BJ (cell line): ENCODE measurements at regions not wholly inside any gene's neighbourhood (a gene's known extent, or its start where the extent isn't known, plus 50 kb on each side); places are given as distances from the start of the nearest gene placed in this dataset.

Experiments
- CTCF ChIA-PET: fragments of 350-600 bp; formaldehyde crosslinking; extraction: SDS; loops from one replicate; lab custom pipeline; 2021; ENCODE audit warnings: antibody characterized with exemption, inconsistent platforms; lab: Yijun Ruan, JAX
- POLR2A ChIA-PET: fragments of 300-600 bp; sonication (Branson Sonifier 250); formaldehyde crosslinking; extraction: SDS; loops from one replicate; lab custom pipeline; 2021; ENCODE audit warnings: antibody characterized with exemption; lab: Charles Lee
- DNase-seq: peaks from one replicate; pipeline ENCODE4 v3.0.0-alpha.2; 2011; ENCODE audit warnings: low read depth
- H3K27me3 ChIP-seq: 2 replicates; pipeline ENCODE4 v1.6.0; 2011; ENCODE audit warnings: low read length; ENCODE audit not compliant: control insufficient read depth, insufficient read depth
- H3K36me3 ChIP-seq: 2 replicates; pipeline ENCODE4 v1.5.1; 2011; ENCODE audit warnings: low read length; ENCODE audit not compliant: control insufficient read depth, insufficient read depth
- H3K4me3 ChIP-seq: 2 replicates; pipeline ENCODE4 v1.5.1; 2011; ENCODE audit warnings: low read depth, mild to moderate bottlenecking, control low read depth, low read length
- TF ChIP-seq, protein P1 (sequence below): IDR thresholded peaks from 2 replicates; pipeline ENCODE4 v1.5.1; 2011; ENCODE audit warnings: low read depth, mild to moderate bottlenecking, control low read depth, inconsistent platforms, low read length, moderate library complexity; ENCODE audit not compliant: insufficient read depth

DNA sequence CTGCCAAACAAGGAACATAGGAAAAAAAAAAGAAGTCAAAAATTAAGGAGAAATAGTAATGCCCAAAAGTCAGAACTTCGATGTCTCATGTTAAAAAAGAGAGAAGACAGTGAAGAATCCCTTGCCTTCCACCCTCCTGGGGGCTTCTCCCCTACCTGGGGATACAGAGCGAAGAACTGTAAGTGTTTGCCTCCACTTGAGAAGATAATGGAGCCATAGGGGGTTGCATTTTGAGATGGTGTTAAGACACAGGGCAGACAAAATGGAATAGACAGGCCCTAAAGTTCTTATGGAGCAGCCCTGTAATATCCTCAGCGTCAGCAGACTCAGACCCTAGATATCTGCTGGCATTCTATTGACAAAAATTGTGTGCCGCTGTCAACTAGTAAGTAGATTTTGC is 222.2 kb upstream of the MAP3K7 start:
- POLR2A ChIA-PET: no interaction called here
- no peak for DNase-seq
- no peak overlapping the region for H3K4me3 ChIP-seq
- no peaks in the 10 kb centered on the region for H3K36me3 ChIP-seq
- no peaks in the 10 kb centered on the region for H3K27me3 ChIP-seq
- CTCF ChIA-PET: no interaction called here
- TF ChIP-seq, protein P1, sequence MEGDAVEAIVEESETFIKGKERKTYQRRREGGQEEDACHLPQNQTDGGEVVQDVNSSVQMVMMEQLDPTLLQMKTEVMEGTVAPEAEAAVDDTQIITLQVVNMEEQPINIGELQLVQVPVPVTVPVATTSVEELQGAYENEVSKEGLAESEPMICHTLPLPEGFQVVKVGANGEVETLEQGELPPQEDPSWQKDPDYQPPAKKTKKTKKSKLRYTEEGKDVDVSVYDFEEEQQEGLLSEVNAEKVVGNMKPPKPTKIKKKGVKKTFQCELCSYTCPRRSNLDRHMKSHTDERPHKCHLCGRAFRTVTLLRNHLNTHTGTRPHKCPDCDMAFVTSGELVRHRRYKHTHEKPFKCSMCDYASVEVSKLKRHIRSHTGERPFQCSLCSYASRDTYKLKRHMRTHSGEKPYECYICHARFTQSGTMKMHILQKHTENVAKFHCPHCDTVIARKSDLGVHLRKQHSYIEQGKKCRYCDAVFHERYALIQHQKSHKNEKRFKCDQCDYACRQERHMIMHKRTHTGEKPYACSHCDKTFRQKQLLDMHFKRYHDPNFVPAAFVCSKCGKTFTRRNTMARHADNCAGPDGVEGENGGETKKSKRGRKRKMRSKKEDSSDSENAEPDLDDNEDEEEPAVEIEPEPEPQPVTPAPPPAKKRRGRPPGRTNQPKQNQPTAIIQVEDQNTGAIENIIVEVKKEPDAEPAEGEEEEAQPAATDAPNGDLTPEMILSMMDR: no peak

DNA sequence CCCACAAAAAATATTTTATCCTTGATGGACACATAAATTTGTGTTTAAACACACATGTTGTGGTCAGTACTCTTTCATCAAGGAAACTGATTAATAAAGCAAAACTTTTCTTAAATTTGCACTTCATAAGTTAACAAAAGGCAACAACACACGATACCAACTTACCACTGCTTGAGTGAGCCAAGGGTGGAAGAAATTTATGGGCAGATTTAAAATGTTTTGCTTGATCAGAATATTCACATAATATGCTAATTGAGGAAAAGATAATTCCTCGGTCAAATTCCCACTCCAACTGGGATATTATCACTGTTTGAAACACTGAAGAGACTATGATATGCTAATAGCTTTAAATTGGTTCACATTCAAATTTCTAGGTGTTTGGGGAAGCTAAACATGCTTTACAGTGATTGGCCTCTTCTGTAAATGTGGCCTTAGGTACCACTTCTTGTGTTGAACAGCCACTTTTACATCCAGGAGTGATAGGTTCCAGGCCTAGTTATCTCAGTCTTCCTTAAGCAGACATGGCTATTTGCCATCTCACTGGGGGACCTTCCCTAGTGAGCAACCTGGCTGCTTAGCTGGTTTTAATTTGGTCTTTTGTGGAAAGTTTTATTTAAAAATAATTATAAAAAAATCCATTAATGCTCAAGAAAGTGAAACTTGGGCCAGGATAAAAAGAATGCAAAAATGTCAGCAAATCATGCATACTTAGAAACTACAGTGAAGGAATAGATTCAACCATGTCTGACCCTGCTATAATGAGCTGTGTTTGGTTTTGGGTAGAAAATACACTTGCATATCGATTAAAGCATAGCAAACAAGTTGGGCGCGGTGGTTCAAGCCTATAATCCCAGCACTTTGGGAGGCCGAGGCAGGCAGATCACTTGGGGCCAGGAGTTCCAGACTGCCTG is 221.2 kb upstream of the MAP3K7 start:
- Histone ChIP-seq H3K4me3 (no peak overlapping the region), H3K27me3 (no peaks in the 10 kb centered on the region), H3K36me3 (no peaks in the 10 kb centered on the region)
- ChIA-PET POLR2A (no interaction called here), CTCF (no interaction called here)
- TF ChIP-seq, protein P1: no peak
- no peak for DNase-seq

DNA sequence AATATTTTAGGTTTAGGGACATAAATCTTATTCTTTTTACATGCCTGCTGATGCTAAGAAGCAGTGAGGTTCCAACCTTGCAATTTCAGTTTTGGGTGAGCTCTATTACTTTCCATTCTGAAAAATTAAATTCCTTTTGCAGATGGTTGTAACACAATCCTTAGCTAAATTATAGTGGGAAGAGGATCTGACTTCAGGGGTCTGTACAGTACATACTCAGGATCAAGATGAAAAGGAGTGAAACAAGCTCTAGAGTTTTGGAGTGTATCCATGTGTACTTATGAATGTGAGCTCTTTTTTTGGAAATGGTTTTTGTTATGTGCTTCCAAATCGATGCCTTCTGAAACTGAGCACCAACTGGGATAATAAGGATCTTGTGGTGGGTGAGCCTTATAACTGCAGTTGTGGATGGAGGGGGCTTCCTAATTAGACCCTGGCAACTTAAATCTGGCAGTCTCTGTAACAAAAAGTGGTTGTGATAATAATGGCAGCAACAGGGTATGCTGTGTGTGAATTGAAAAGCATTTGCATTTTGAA is 218.8 kb upstream of the MAP3K7 start:
- Histone ChIP-seq H3K27me3 (no peaks in the 10 kb centered on the region), H3K36me3 (no peaks in the 10 kb centered on the region), H3K4me3 (no peak overlapping the region)
- no peak for DNase-seq
- TF ChIP-seq, protein P1: no peak
- ChIA-PET POLR2A (no interaction called here), CTCF (no interaction called here)

DNA sequence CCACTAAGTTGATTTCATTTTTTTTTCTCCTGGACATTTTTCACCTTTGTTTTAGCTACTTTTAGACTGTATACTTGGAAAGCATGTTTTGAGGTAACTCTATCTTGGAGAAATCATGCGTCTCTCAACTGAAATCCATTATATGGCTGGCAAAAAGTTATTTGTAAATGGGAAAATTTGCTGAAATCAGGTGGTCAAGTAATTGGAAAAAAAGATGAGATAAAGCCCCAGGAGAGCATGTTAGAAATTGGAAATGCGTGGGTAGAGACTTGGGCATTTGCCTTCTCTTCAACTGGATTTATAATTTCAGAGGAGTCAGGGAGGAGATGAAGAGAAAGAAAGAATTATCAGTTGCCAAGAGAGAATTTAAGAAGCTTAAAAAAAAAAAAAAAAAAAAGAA is 217.1 kb upstream of the MAP3K7 start:
- ChIA-PET POLR2A (no interaction called here), CTCF (no interaction called here)
- H3K27me3 ChIP-seq: no peaks in the 10 kb centered on the region

DNA sequence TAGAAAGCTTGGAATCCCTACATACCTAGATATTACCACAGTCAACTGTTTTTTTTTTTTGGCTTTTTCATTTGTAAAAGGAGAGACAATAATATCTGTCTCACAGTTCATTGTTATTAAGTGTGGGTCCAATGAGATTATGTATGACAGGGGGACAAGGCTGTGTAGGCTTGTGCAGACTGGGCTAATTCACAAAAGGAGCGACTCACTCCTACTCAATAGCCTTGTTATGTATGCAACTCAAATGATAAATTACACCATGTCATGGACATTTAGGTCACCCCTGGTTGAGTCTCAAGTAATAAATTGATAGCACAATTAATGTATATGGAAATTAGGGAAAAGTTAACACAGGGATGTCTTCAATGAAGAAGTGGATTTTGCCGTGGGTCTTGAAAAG is 208.2 kb upstream of the MAP3K7 start:
- ChIA-PET CTCF (no interaction called here), POLR2A (no interaction called here)
- Histone ChIP-seq H3K4me3 (no peak overlapping the region), H3K36me3 (no peaks in the 10 kb centered on the region), H3K27me3 (no peaks in the 10 kb centered on the region)
- no peak for DNase-seq
- TF ChIP-seq, protein P1: no peak

More for the DNA sequence above, 217.1 kb upstream of the MAP3K7 start:
- no peak for DNase-seq
- Histone ChIP-seq H3K36me3 (no peaks in the 10 kb centered on the region), H3K4me3 (no peak overlapping the region)
- TF ChIP-seq, protein P1: no peak
